Sigmoid colon (tissue), 6 donors: ENCODE measurements at regions not wholly inside any gene's neighbourhood (a gene's known extent, or its start where the extent isn't known, plus 50 kb on each side); places are given as distances from the start of the nearest gene placed in this dataset.

Source experiments
- DNase-seq: peaks from one replicate; pipeline ENCODE4 v3.0.0-alpha.2; 2019
- H3K27ac ChIP-seq, 4 donors: fragments of 200-600 bp; sonication (generic); one replicate each; pipeline ENCODE4 v1.5.1; 2016 to 2019; ENCODE audit warnings: mild to moderate bottlenecking in 1 of 4
- H3K27me3 ChIP-seq, 3 donors: fragments of 200-600 bp; sonication (generic); one replicate each; pipeline ENCODE4 v1.5.1; 2019; ENCODE audit warnings: mild to moderate bottlenecking in 1 of 3
- H3K36me3 ChIP-seq, 4 donors: fragments of 200-600 bp; sonication (generic); one replicate each; pipeline ENCODE4 v1.5.1; 2016 to 2019
- H3K4me1 ChIP-seq, 4 donors: fragments of 200-600 bp; sonication (generic); one replicate each; pipeline ENCODE4 v1.5.1; 2017 to 2019
- H3K4me3 ChIP-seq, 4 donors: fragments of 200-600 bp; sonication (generic); one replicate each; pipeline ENCODE4 v1.5.1; 2017 to 2019; ENCODE audit warnings: mild to moderate bottlenecking in 2 of 4, moderate library complexity in 1 of 4
- H3K9me3 ChIP-seq, 4 donors: fragments of 200-600 bp in 3 of 4; sonication (generic) in 3 of 4; one replicate each; pipeline versions ENCODE4 v1.5.1 to v1.6.1; 2013 to 2019
- CTCF ChIP-seq, 4 experiments: fragments of 450-650 bp in 3 of 4; fragments of 200-600 bp in 1 of 4; IDR thresholded peaks; one replicate each; pipeline ENCODE4 v1.5.1; 2016 to 2019; ENCODE audit warnings: antibody characterized with exemption in 4 of 4, mild to moderate bottlenecking in 3 of 4, moderate library complexity in 2 of 4
- EP300 ChIP-seq, 4 donors: sonication (generic); formaldehyde crosslinking; IDR thresholded peaks; one replicate each; pipeline ENCODE4 v1.6.1; 2017; ENCODE audit warnings: antibody characterized with exemption in 4 of 4
- POLR2A ChIP-seq, 2 donors: fragments of 450-650 bp; IDR thresholded peaks; one replicate each; pipeline ENCODE4 v1.6.1; 2016; ENCODE audit warnings: antibody characterized with exemption in 2 of 2, mild to moderate bottlenecking in 2 of 2, moderate library complexity in 2 of 2
- POLR2AphosphoS5 ChIP-seq, 4 donors: sonication (generic); formaldehyde crosslinking; IDR thresholded peaks; one replicate each; pipeline ENCODE4 v1.6.1; 2017; ENCODE audit warnings: antibody characterized with exemption in 4 of 4
- WGBS, 2 donors: extraction: QIAGEN DNeasy Blood & Tissue Kit; methylation state at CpG; one replicate each; pipeline ENCODE4 v1.1.7; 2013; 5-methylcytosine and 5-hydroxymethylcytosine counted together
- intact Hi-C: fragments of 100-400 bp; cut with DNase I; formaldehyde crosslinking; loops from one replicate; pipeline ENCODE4 v1.15.1; 2023
- donor health status: healthy with polysubstance abuse.
- donor health status: healthy.

GRCh38 chrX:17299206-17299605, 75.8 kb upstream of the NHS start:
- Histone ChIP-seq H3K4me3 (peak overlapping the region in 2 of 4 donors; percentile 11 to 20), H3K4me1 (peaks cover 0 to 5% (median 0%) of the 10 kb centered on the region in 4 donors), H3K36me3 (no peaks in the 10 kb centered on the region), H3K27me3 (no peaks in the 10 kb centered on the region), H3K9me3 (no peaks in the 10 kb centered on the region), H3K27ac (peak overlapping the region in 2 of 4 donors; percentile 5 to 27)
- WGBS, 2 donors = 72 to 84% methylated on average over 5 of the region's 5 CpGs
- no peak for DNase-seq
- intact Hi-C loops = no loop called here
- TF ChIP-seq CTCF (IDR thresholded peaks at IDR 0.05) = no peak
- no peak for TF ChIP-seq EP300 (IDR thresholded peaks at IDR 0.05)
- no peak for TF ChIP-seq POLR2A (IDR thresholded peaks at IDR 0.05)
- TF ChIP-seq POLR2AphosphoS5 (IDR thresholded peaks at IDR 0.05) = no peak

GRCh38 chrX:17323397-17323796, 51.6 kb upstream of the NHS start:
- H3K36me3 ChIP-seq = no peaks in the 10 kb centered on the region
- no peaks in the 10 kb centered on the region for H3K9me3 ChIP-seq
- H3K27me3 ChIP-seq = no peaks in the 10 kb centered on the region
- no peak overlapping the region for H3K4me3 ChIP-seq
- intact Hi-C loops = no loop called here
- no peaks in the 10 kb centered on the region for H3K4me1 ChIP-seq
- WGBS, 2 donors = 76 to 88% methylated on average over 4 of the region's 4 CpGs
- H3K27ac ChIP-seq = no peak overlapping the region
- no peak for DNase-seq
- TF ChIP-seq EP300 (IDR thresholded peaks at IDR 0.05) (no peak), POLR2AphosphoS5 (IDR thresholded peaks at IDR 0.05) (no peak), CTCF (IDR thresholded peaks at IDR 0.05) (peak in 1 of 4 experiments; percentile 9), POLR2A (IDR thresholded peaks at IDR 0.05) (no peak)
